Sigmoid colon (tissue), 6 donors: ENCODE measurements at regions not wholly inside any gene's neighbourhood (a gene's known extent, or its start where the extent isn't known, plus 50 kb on each side); places are given as distances from the start of the nearest gene placed in this dataset.
"Not testable (repeated sequence)": the region's sequence is repeated elsewhere in the genome, so short reads cannot be mapped to it uniquely, and the experiment has no call there.

Experiments used
- DNase-seq: peaks from one replicate; pipeline ENCODE4 v3.0.0-alpha.2; 2019
- H3K27ac ChIP-seq, 4 donors: fragments of 200-600 bp; sonication (generic); one replicate each; pipeline ENCODE4 v1.5.1; 2016 to 2019; ENCODE audit warnings: mild to moderate bottlenecking in 1 of 4
- H3K27me3 ChIP-seq, 3 donors: fragments of 200-600 bp; sonication (generic); one replicate each; pipeline ENCODE4 v1.5.1; 2019; ENCODE audit warnings: mild to moderate bottlenecking in 1 of 3
- H3K36me3 ChIP-seq, 4 donors: fragments of 200-600 bp; sonication (generic); one replicate each; pipeline ENCODE4 v1.5.1; 2016 to 2019
- H3K4me1 ChIP-seq, 4 donors: fragments of 200-600 bp; sonication (generic); one replicate each; pipeline ENCODE4 v1.5.1; 2017 to 2019
- H3K4me3 ChIP-seq, 4 donors: fragments of 200-600 bp; sonication (generic); one replicate each; pipeline ENCODE4 v1.5.1; 2017 to 2019; ENCODE audit warnings: mild to moderate bottlenecking in 2 of 4, moderate library complexity in 1 of 4
- H3K9me3 ChIP-seq, 4 donors: fragments of 200-600 bp in 3 of 4; sonication (generic) in 3 of 4; one replicate each; pipeline versions ENCODE4 v1.5.1 to v1.6.1; 2013 to 2019
- EP300 ChIP-seq, 4 donors: sonication (generic); formaldehyde crosslinking; IDR thresholded peaks; one replicate each; pipeline ENCODE4 v1.6.1; 2017; ENCODE audit warnings: antibody characterized with exemption in 4 of 4
- POLR2A ChIP-seq, 2 donors: fragments of 450-650 bp; IDR thresholded peaks; one replicate each; pipeline ENCODE4 v1.6.1; 2016; ENCODE audit warnings: antibody characterized with exemption in 2 of 2, mild to moderate bottlenecking in 2 of 2, moderate library complexity in 2 of 2
- POLR2AphosphoS5 ChIP-seq, 4 donors: sonication (generic); formaldehyde crosslinking; IDR thresholded peaks; one replicate each; pipeline ENCODE4 v1.6.1; 2017; ENCODE audit warnings: antibody characterized with exemption in 4 of 4
- WGBS, 2 donors: extraction: QIAGEN DNeasy Blood & Tissue Kit; methylation state at CpG; one replicate each; pipeline ENCODE4 v1.1.7; 2013; 5-methylcytosine and 5-hydroxymethylcytosine counted together
- intact Hi-C: fragments of 100-400 bp; cut with DNase I; formaldehyde crosslinking; loops from one replicate; pipeline ENCODE4 v1.15.1; 2023
- TF ChIP-seq, protein P1 (sequence below), 4 experiments: fragments of 450-650 bp in 3 of 4; fragments of 200-600 bp in 1 of 4; IDR thresholded peaks; one replicate each; pipeline ENCODE4 v1.5.1; 2016 to 2019; ENCODE audit warnings: antibody characterized with exemption in 4 of 4, mild to moderate bottlenecking in 3 of 4, moderate library complexity in 2 of 4
- donor health status: healthy with polysubstance abuse.
- donor health status: healthy.

- Histone ChIP-seq H3K27me3 (no peaks in the 10 kb centered on the region), H3K27ac (peak overlapping the region; percentile 46 to 78 (median 70)), H3K4me1 (peaks cover 0 to 62% (median 49%) of the 10 kb centered on the region in 4 donors), H3K4me3 (no peak overlapping the region), H3K9me3 (peaks cover 0 to 4% (median 1%) of the 10 kb centered on the region in 4 donors), H3K36me3 (no peaks in the 10 kb centered on the region)
- 45 to 76% methylated on average over 1 of the region's 1 CpG for WGBS, 2 donors
- intact Hi-C loops = loop anchor here (5.0 kb wide), 4 partner anchors 45 to 370 kb away; no protein-coding TSS in a partner anchor
- TF ChIP-seq EP300 (IDR thresholded peaks at IDR 0.05) (no peak), POLR2AphosphoS5 (IDR thresholded peaks at IDR 0.05) (peak; percentile 6 to 65 (median 53)), POLR2A (IDR thresholded peaks at IDR 0.05) (no peak)
- TF ChIP-seq, protein P1, sequence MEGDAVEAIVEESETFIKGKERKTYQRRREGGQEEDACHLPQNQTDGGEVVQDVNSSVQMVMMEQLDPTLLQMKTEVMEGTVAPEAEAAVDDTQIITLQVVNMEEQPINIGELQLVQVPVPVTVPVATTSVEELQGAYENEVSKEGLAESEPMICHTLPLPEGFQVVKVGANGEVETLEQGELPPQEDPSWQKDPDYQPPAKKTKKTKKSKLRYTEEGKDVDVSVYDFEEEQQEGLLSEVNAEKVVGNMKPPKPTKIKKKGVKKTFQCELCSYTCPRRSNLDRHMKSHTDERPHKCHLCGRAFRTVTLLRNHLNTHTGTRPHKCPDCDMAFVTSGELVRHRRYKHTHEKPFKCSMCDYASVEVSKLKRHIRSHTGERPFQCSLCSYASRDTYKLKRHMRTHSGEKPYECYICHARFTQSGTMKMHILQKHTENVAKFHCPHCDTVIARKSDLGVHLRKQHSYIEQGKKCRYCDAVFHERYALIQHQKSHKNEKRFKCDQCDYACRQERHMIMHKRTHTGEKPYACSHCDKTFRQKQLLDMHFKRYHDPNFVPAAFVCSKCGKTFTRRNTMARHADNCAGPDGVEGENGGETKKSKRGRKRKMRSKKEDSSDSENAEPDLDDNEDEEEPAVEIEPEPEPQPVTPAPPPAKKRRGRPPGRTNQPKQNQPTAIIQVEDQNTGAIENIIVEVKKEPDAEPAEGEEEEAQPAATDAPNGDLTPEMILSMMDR (IDR thresholded peaks at IDR 0.05) = no peak
- DNase-seq = no peak
Measured at GRCh38 chr2:189347540-189347939, 93.7 kb upstream of the WDR75 start.

GRCh38 chr2:189348369-189348768 lies 92.9 kb upstream of the WDR75 start:
- TF ChIP-seq POLR2A (IDR thresholded peaks at IDR 0.05) (no peak), POLR2AphosphoS5 (IDR thresholded peaks at IDR 0.05) (no peak), EP300 (IDR thresholded peaks at IDR 0.05) (no peak)
- TF ChIP-seq, protein P1 (IDR thresholded peaks at IDR 0.05) = no peak
- Histone ChIP-seq H3K27ac (peak overlapping the region; percentile 46 to 78 (median 70)), H3K27me3 (no peaks in the 10 kb centered on the region), H3K4me3 (no peak overlapping the region), H3K4me1 (peaks cover 0 to 54% (median 47%) of the 10 kb centered on the region in 4 donors), H3K36me3 (no peaks in the 10 kb centered on the region), H3K9me3 (peaks cover 0 to 4% (median 1%) of the 10 kb centered on the region in 4 donors)
- intact Hi-C loops = loop anchor here (5.0 kb wide), 4 partner anchors 44 to 371 kb away; no protein-coding TSS in a partner anchor
- no peak for DNase-seq
- WGBS, 2 donors = 79 to 84% methylated on average over 1 of the region's 1 CpG

- Histone ChIP-seq H3K36me3 (no peaks in the 10 kb centered on the region), H3K27me3 (no peaks in the 10 kb centered on the region), H3K4me3 (no peak overlapping the region), H3K9me3 (peaks cover 0 to 4% (median 1%) of the 10 kb centered on the region in 4 donors), H3K4me1 (peaks cover 0 to 39% (median 33%) of the 10 kb centered on the region in 4 donors), H3K27ac (peak overlapping the region; percentile 46 to 78 (median 70))
- TF ChIP-seq, protein P1 (IDR thresholded peaks at IDR 0.05) = no peak
- TF ChIP-seq POLR2AphosphoS5 (IDR thresholded peaks at IDR 0.05) (peak; percentile 32 to 80 (median 69)), EP300 (IDR thresholded peaks at IDR 0.05) (peak in 3 of 4 donors; percentile 8 to 41 (median 36))
- 24 to 54% methylated on average over 3 of the region's 3 CpGs for WGBS, 2 donors
- intact Hi-C loops = no loop called here
- DNase-seq = peak; percentile 80
Measured at GRCh38 chr2:189350540-189351209, 90.6 kb upstream of the WDR75 start.

DNA sequence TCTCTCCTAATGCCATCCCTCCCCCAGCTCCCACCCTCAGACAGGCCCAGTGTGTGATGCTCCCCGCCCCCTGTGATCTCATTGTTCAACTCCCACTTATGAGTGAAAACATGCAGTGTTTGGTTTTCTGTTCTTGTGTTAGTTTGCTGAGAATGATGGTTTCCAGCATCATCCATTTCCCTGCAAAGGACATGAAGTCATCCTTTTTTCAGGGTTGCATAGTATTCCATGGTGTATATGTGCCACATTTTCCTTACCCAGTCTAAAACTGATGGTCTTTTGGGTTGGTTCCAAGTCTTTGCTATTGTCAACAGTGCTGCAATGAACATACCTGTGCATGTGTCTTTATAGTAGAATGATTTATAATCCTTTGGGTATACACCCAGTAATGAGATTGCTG lies 89.3 kb upstream of the WDR75 start:
- H3K36me3 ChIP-seq, H3K9me3 ChIP-seq, H3K27me3 ChIP-seq, intact Hi-C loops, H3K4me3 ChIP-seq, DNase-seq: not testable (repeated sequence)
- Histone ChIP-seq H3K4me1 (peaks cover 0 to 33% (median 28%) of the 10 kb centered on the region in 4 donors), H3K27ac (peak overlapping the region in 2 of 4 donors; percentile 75 to 78)
- WGBS, 2 donors = 86 to 92% methylated on average over 1 of the region's 1 CpG

GRCh38 chr2:189357375-189357774 lies 83.9 kb upstream of the WDR75 start:
- H3K4me3 ChIP-seq, H3K9me3 ChIP-seq, intact Hi-C loops, H3K4me1 ChIP-seq, DNase-seq, H3K36me3 ChIP-seq, H3K27ac ChIP-seq, H3K27me3 ChIP-seq: not testable (repeated sequence)
- WGBS, 2 donors = 88 to 94% methylated on average over 4 of the region's 4 CpGs

DNA sequence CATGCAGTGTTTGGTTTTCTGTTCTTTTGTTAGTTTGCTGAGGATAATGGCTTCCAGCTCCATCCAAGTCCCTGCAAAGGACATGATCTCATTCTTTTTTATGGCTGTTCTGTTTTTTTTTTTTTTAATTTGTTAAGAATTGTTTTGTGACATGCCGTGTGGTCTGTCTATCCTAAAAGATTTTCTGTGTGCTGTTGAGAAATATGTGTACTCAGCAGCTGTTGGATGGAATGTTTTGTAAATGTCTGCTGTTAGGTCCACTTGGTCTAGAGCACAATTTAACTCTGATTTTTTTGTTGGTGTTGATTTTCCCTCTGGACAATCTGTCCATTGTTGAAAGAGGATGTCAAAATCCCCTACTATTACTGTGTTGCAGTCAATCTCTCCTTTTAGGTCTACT lies 80.4 kb upstream of the WDR75 start:
- intact Hi-C loops = no loop called here
- H3K27ac ChIP-seq = no peak overlapping the region
- H3K9me3 ChIP-seq = no peaks in the 10 kb centered on the region
- no peak for DNase-seq
- WGBS, 2 donors = 54 to 75% methylated on average over 1 of the region's 1 CpG
- TF ChIP-seq, protein P1 (IDR thresholded peaks at IDR 0.05) = no peak
- TF ChIP-seq EP300 (IDR thresholded peaks at IDR 0.05) = no peak
- no peak for TF ChIP-seq POLR2A (IDR thresholded peaks at IDR 0.05)
- TF ChIP-seq POLR2AphosphoS5 (IDR thresholded peaks at IDR 0.05) = no peak
- no peak overlapping the region for H3K4me3 ChIP-seq
- H3K4me1 ChIP-seq = no peaks in the 10 kb centered on the region
- no peaks in the 10 kb centered on the region for H3K27me3 ChIP-seq
- no peaks in the 10 kb centered on the region for H3K36me3 ChIP-seq
